IMR-90 (cell line): ENCODE measurements at regions not wholly inside any gene's neighbourhood (a gene's known extent, or its start where the extent isn't known, plus 50 kb on each side); places are given as distances from the start of the nearest gene placed in this dataset.
"Not testable (repeated sequence)": the region's sequence is repeated elsewhere in the genome, so short reads cannot be mapped to it uniquely, and the experiment has no call there.

Experiments
- ATAC-seq: fragments of 200-7000 bp; cut with Tn5 transposase; 2 replicates; pipeline ENCODE4 v1.9.1; 2020; ENCODE audit warnings: low read depth, mild to moderate bottlenecking, moderate library complexity
- BruUV-seq: library from RNA; stranded (reverse); fragments of 400-500 nt; replicated peaks from 2 replicates; lab custom pipeline; 2021; lab: Mats Ljungman, UMichigan
- CTCF ChIA-PET: fragments of 300-600 bp; formaldehyde crosslinking; extraction: SDS; loops from one replicate; lab custom pipeline; 2021; ENCODE audit warnings: antibody characterized with exemption; lab: Yijun Ruan, JAX
- POLR2A ChIA-PET: fragments of 300-600 bp; sonication (Branson Sonifier 250); formaldehyde crosslinking; loops from one replicate; lab custom pipeline; 2022; ENCODE audit warnings: antibody characterized with exemption; ENCODE audit not compliant: unreplicated experiment; lab: Charles Lee
- DNase-seq: peaks from one replicate; pipeline ENCODE4 v3.0.0; 2013
- H2AFZ ChIP-seq: replicated peaks from 2 replicates; pipeline ENCODE3; 2013; ENCODE audit warnings: low read length, mild to moderate bottlenecking; ENCODE audit not compliant: poor library complexity
- H2AK5ac ChIP-seq: 2 replicates; pipeline ENCODE4 v1.6.1; 2013; ENCODE audit warnings: low read depth, low read length, inconsistent platforms
- H2AK9ac ChIP-seq: replicated peaks from 2 replicates; pipeline ENCODE3; 2013; ENCODE audit warnings: mild to moderate bottlenecking, low read depth, low read length, moderate library complexity; ENCODE audit not compliant: poor library complexity
- H2BK120ac ChIP-seq: 2 replicates; pipeline ENCODE4 v1.6.1; 2013; ENCODE audit warnings: low read depth, low read length, inconsistent platforms
- H2BK15ac ChIP-seq: 3 replicates; pipeline ENCODE4 v1.6.1; 2013; ENCODE audit warnings: low read depth, low read length, inconsistent platforms
- H2BK20ac ChIP-seq: 2 replicates; pipeline ENCODE4 v1.6.1; 2013; ENCODE audit warnings: low read depth, mild to moderate bottlenecking, inconsistent platforms, low read length, moderate library complexity
- H2BK5ac ChIP-seq: 2 replicates; pipeline ENCODE4 v1.6.1; 2013; ENCODE audit warnings: mild to moderate bottlenecking, low read depth, low read length, inconsistent platforms; ENCODE audit not compliant: poor library complexity, severe bottlenecking
- H3K14ac ChIP-seq: replicated peaks from 2 replicates; pipeline ENCODE4 v1.6.1; 2013; ENCODE audit warnings: low read depth, low read length, inconsistent platforms
- H3K18ac ChIP-seq: 2 replicates; pipeline ENCODE4 v1.6.1; 2013; ENCODE audit warnings: low read depth, low read length, control low read depth
- H3K23ac ChIP-seq: 2 replicates; pipeline ENCODE4 v1.6.1; 2013; ENCODE audit warnings: low read depth, low read length, inconsistent platforms
- H3K27ac ChIP-seq: 2 replicates; pipeline ENCODE4 v1.5.1; 2013; ENCODE audit warnings: mild to moderate bottlenecking, control low read depth, low read length; ENCODE audit not compliant: insufficient read depth
- H3K27me3 ChIP-seq: 2 replicates; pipeline ENCODE4 v1.6.1; 2013; ENCODE audit warnings: low read length; ENCODE audit not compliant: control insufficient read depth, insufficient read depth
- H3K36me3 ChIP-seq: 2 replicates; pipeline ENCODE4 v1.6.1; 2013; ENCODE audit warnings: low read length, mixed read lengths; ENCODE audit not compliant: control insufficient read depth, insufficient read depth
- H3K4ac ChIP-seq: 2 replicates; pipeline ENCODE4 v1.6.1; 2013; ENCODE audit warnings: low read depth, low read length, inconsistent platforms
- H3K4me1 ChIP-seq: 2 replicates; pipeline ENCODE4 v1.6.1; 2013; ENCODE audit warnings: low read length, mixed read lengths; ENCODE audit not compliant: control insufficient read depth, insufficient read depth
- H3K4me2 ChIP-seq: 2 replicates; pipeline ENCODE4 v1.6.1; 2013; ENCODE audit warnings: low read depth, mild to moderate bottlenecking, control low read depth, low read length, moderate library complexity
- H3K4me3 ChIP-seq: 2 replicates; pipeline ENCODE4 v1.5.1; 2013; ENCODE audit warnings: low read depth, mild to moderate bottlenecking, control low read depth, low read length, moderate library complexity; ENCODE audit not compliant: insufficient read depth
- H3K56ac ChIP-seq: 2 replicates; pipeline ENCODE4 v1.6.1; 2013; ENCODE audit warnings: low read length, inconsistent platforms; ENCODE audit not compliant: insufficient read depth; ENCODE audit errors: extremely low read depth
- H3K79me1 ChIP-seq, 2 experiments: 2 replicates each; pipeline ENCODE4 v1.6.1; 2013; ENCODE audit warnings: low read length in 2 of 2, inconsistent platforms in 1 of 2, low read depth in 1 of 2
- H3K9ac ChIP-seq: 2 replicates; pipeline ENCODE4 v1.6.1; 2013; ENCODE audit warnings: low read depth, low read length, control low read depth
- H3K9me1 ChIP-seq: 2 replicates; pipeline ENCODE4 v1.6.1; 2013; ENCODE audit warnings: low read length, inconsistent platforms; ENCODE audit not compliant: insufficient read depth
- H3K9me3 ChIP-seq: 2 replicates; pipeline ENCODE4 v1.6.1; 2013; ENCODE audit warnings: low read length; ENCODE audit not compliant: control insufficient read depth, insufficient read depth
- H4K20me1 ChIP-seq: 2 replicates; pipeline ENCODE4 v1.6.1; 2013; ENCODE audit warnings: low read length, inconsistent platforms; ENCODE audit not compliant: insufficient read depth
- H4K5ac ChIP-seq: 2 replicates; pipeline ENCODE4 v1.6.1; 2013; ENCODE audit warnings: mild to moderate bottlenecking, low read depth, low read length, control low read depth
- H4K8ac ChIP-seq, 2 experiments: 2 replicates each; pipeline ENCODE4 v1.6.1; 2013; ENCODE audit warnings: low read depth in 2 of 2, low read length in 2 of 2, control low read depth in 1 of 2, inconsistent platforms in 1 of 2
- H4K91ac ChIP-seq: 2 replicates; pipeline ENCODE4 v1.6.1; 2013; ENCODE audit warnings: low read depth, low read length, inconsistent platforms; ENCODE audit not compliant: insufficient read depth
- BHLHE40 ChIP-seq: fragments of 150-350 bp; IDR thresholded peaks from 2 replicates; pipeline ENCODE4 v1.6.1; 2016; ENCODE audit warnings: mild to moderate bottlenecking, low read depth, low read length
- MAZ ChIP-seq: IDR thresholded peaks from 2 replicates; pipeline ENCODE4 v1.6.1; 2012; ENCODE audit warnings: low read depth, mild to moderate bottlenecking, low read length, improper control_type of control experiment, moderate library complexity, borderline replicate concordance
- WGBS, 2 experiments: methylation state at CpG; one replicate each; pipeline versions ENCODE4 v1.1.5 to v1.1.7; 2013; ENCODE audit warnings: missing lambda C conversion rate in 2 of 2; ENCODE audit not compliant: insufficient read length in 1 of 2; ENCODE audit errors: extremely low coverage in 2 of 2; 5-methylcytosine and 5-hydroxymethylcytosine counted together
- dilution Hi-C: fragments of 300-500 bp; cut with HindIII; formaldehyde crosslinking; loops from one replicate; pipeline ENCODE4 v1.14.3; 2018; ENCODE audit warnings: low sequenced_read_pairs; ENCODE audit not compliant: unreplicated experiment
- in situ Hi-C: fragments of 300-500 bp; cut with MboI; formaldehyde crosslinking; loops from 3 replicates; pipeline ENCODE4 v1.14.3; 2019; ENCODE audit warnings: low sequenced_read_pairs, inconsistent platforms, mixed read lengths
- intact Hi-C: fragments of 100-400 bp; cut with micrococcal nuclease; formaldehyde crosslinking; loops from 2 replicates; pipeline ENCODE4 v1.10.0; 2022
- TF ChIP-seq, protein P1 (sequence below): fragments of 150-350 bp; IDR thresholded peaks from 2 replicates; pipeline ENCODE4 v1.6.1; 2017; ENCODE audit warnings: mild to moderate bottlenecking, antibody characterized with exemption, low read length, low read depth
- TF ChIP-seq, protein P2 (sequence below): fragments of 150-350 bp; IDR thresholded peaks from 2 replicates; pipeline ENCODE4 v1.6.1; 2016; ENCODE audit warnings: low read depth, mild to moderate bottlenecking, low read length, moderate library complexity, borderline replicate concordance

DNA sequence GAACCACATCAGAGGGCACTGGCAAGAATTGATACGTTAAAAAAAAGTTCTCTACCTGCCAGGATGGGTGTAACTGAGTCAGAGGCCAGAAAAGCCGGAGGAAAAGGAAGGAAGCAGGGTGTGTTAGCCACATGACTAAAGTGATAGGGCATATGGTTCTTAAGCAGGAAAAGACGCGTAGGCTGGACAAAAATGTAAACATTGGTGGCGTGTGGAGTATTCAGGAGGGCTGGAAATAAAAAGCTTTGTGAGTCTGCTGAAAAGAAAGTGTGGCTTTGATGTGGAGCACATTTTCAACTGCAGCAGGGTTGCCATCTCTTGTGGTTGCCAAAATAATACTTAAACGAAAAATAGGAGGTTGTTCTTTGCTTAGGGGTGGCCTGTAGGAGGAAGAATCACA is 186.5 kb upstream of the RPL34 start:
- ATAC-seq (peak; percentile 98), DNase-seq (peak; percentile 93)
- peak overlapping the region; percentile 27 for H2BK20ac ChIP-seq
- no peaks in the 10 kb centered on the region for H3K9me1 ChIP-seq
- H2AK5ac ChIP-seq = no peak overlapping the region
- H3K56ac ChIP-seq = no peak overlapping the region
- no peaks in the 10 kb centered on the region for H4K20me1 ChIP-seq
- no TSS peak for BruUV-seq
- H3K79me1 ChIP-seq = no peaks in the 10 kb centered on the region
- intact Hi-C loops = no loop called here
- TF ChIP-seq, protein P1, sequence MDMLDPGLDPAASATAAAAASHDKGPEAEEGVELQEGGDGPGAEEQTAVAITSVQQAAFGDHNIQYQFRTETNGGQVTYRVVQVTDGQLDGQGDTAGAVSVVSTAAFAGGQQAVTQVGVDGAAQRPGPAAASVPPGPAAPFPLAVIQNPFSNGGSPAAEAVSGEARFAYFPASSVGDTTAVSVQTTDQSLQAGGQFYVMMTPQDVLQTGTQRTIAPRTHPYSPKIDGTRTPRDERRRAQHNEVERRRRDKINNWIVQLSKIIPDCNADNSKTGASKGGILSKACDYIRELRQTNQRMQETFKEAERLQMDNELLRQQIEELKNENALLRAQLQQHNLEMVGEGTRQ = peak; percentile 68; the same call in 1 of the 2 replicates
- TF ChIP-seq BHLHE40 (peak; percentile 58; the same call in 1 of the 2 replicates), MAZ (peak; percentile 26; the same call in 1 of the 2 replicates)
- TF ChIP-seq, protein P2, sequence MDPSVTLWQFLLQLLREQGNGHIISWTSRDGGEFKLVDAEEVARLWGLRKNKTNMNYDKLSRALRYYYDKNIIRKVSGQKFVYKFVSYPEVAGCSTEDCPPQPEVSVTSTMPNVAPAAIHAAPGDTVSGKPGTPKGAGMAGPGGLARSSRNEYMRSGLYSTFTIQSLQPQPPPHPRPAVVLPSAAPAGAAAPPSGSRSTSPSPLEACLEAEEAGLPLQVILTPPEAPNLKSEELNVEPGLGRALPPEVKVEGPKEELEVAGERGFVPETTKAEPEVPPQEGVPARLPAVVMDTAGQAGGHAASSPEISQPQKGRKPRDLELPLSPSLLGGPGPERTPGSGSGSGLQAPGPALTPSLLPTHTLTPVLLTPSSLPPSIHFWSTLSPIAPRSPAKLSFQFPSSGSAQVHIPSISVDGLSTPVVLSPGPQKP = no peak
- 20% methylated on average over 1 of the region's 6 CpGs; no CpG with 5 or more reads in 1 of the 2 experiments for WGBS, 2 experiments
- H3K4me1 ChIP-seq = peaks cover 4% of the 10 kb centered on the region; the same call in 1 of the 2 replicates
- peak overlapping the region; percentile 30; the same call in 1 of the 2 replicates for H3K27ac ChIP-seq
- H3K9ac ChIP-seq = no peak overlapping the region
- no peak overlapping the region for H4K5ac ChIP-seq
- H3K14ac ChIP-seq = no peak overlapping the region
- H3K18ac ChIP-seq = no peak overlapping the region; the same call in 1 of the 2 replicates
- H3K23ac ChIP-seq = no peak overlapping the region
- in situ Hi-C loops = no loop called here
- H3K27me3 ChIP-seq = no peaks in the 10 kb centered on the region
- H2BK5ac ChIP-seq = peak overlapping the region; percentile 10
- H2AK9ac ChIP-seq = no peak overlapping the region
- H3K36me3 ChIP-seq = no peaks in the 10 kb centered on the region
- no peaks in the 10 kb centered on the region for H3K9me3 ChIP-seq
- POLR2A ChIA-PET = no interaction called here
- H3K4me3 ChIP-seq = no peak overlapping the region
- CTCF ChIA-PET = no interaction called here
- H2BK15ac ChIP-seq = peak overlapping the region; percentile 19; the same call in 1 of the 3 replicates
- H4K8ac ChIP-seq = peak overlapping the region in 1 of 2 experiments; percentile 29; a peak in 2 of 4 replicates
- peak overlapping the region; percentile 64 for H3K4ac ChIP-seq
- dilution Hi-C loops = no loop called here
- peak overlapping the region; percentile 46; the same call in 1 of the 2 replicates for H4K91ac ChIP-seq
- peak overlapping the region; percentile 53 for H2BK120ac ChIP-seq
- no peak overlapping the region for H2AFZ ChIP-seq
- peak overlapping the region; percentile 25; the same call in 1 of the 2 replicates for H3K4me2 ChIP-seq

DNA sequence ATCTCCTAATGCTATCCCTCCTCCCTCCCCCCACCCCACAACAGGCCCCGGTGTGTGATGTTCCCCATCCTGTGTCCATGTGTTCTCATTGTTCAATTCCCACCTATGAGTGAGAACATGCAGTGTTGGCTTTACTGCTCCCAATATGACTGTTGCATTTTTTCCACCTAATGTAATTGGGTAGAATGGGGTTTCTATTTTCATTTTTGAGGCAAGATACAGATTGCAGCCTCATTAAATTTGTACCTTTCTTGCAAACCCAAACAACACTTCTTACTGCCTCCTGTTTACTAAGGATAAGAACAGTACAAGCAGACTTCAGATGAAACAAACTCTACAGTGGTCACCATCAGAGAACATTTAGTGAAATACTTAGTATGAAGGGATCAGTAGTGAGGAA is 187.0 kb upstream of the RPL34 start:
- H3K27ac ChIP-seq, H3K9me1 ChIP-seq, in situ Hi-C loops, ATAC-seq, DNase-seq, CTCF ChIA-PET, H2AK9ac ChIP-seq, POLR2A ChIA-PET, H4K91ac ChIP-seq, H3K79me1 ChIP-seq, H3K36me3 ChIP-seq, H3K4me3 ChIP-seq, H3K9me3 ChIP-seq, H3K4me2 ChIP-seq, H3K56ac ChIP-seq, H2AK5ac ChIP-seq, dilution Hi-C loops, H4K5ac ChIP-seq, H3K14ac ChIP-seq, H3K18ac ChIP-seq, H4K20me1 ChIP-seq, H2BK5ac ChIP-seq, H3K23ac ChIP-seq, BruUV-seq, H2AFZ ChIP-seq, H3K4me1 ChIP-seq, intact Hi-C loops, H3K9ac ChIP-seq, H3K27me3 ChIP-seq: not testable (repeated sequence)
- H2BK120ac ChIP-seq = peak overlapping the region; percentile 44; the same call in 1 of the 2 replicates
- H4K8ac ChIP-seq = peak overlapping the region in 1 of 2 experiments; percentile 16; a peak in 1 of 4 replicates
- H3K4ac ChIP-seq = peak overlapping the region; percentile 12; the same call in 1 of the 2 replicates
- no CpG with 5 or more reads among the region's 1 CpG for WGBS, 2 experiments
- peak overlapping the region; percentile 27 for H2BK20ac ChIP-seq
- H2BK15ac ChIP-seq = peak overlapping the region; percentile 19; the same call in 1 of the 3 replicates
